Embryonic facial prominence (tissue), 1 donor: ENCODE measurements at regions not wholly inside any gene's neighbourhood (a gene's known extent, or its start where the extent isn't known, plus 50 kb on each side); places are given as distances from the start of the nearest gene placed in this dataset.

ENCODE experiments used
- DNase-seq: peaks from one replicate; pipeline ENCODE4 v3.0.0-alpha.2; 2016; ENCODE audit errors: extremely low spot score

- DNase-seq, result no peak
These were observed 535.2 kb downstream of the METTL4 start for GRCh38 chr18:2036086-2036485.

DNA sequence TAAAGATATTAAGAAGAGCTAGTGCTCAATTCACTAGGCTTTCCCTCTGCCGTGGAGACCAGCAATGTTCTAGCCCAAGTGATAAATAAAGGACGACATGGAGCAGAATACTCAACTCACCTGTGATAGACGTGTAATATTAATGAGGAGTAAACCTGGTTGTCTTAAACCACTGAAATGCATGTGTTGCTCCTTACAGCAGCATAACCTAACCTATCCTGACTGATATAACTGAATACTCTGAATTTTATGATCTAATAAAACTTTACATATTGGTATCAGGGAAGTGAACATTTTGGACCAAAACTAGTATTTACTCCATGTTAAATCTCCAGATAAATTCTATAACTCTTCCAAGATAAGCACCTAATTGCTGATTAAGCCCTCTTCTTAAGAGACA is 531.0 kb downstream of the METTL4 start:
- no peak for DNase-seq

- no peak for DNase-seq
These were observed 521.3 kb downstream of the METTL4 start for GRCh38 chr18:2049986-2050385.

GRCh38 chr18:2050702-2051201 is 520.6 kb downstream of the METTL4 start:
- no peak for DNase-seq

- DNase-seq, result no peak
These were observed 517.7 kb downstream of the METTL4 start for GRCh38 chr18:2053490-2054089.

GRCh38 chr18:2059336-2059735 is 512.0 kb downstream of the METTL4 start:
- no peak for DNase-seq

DNA sequence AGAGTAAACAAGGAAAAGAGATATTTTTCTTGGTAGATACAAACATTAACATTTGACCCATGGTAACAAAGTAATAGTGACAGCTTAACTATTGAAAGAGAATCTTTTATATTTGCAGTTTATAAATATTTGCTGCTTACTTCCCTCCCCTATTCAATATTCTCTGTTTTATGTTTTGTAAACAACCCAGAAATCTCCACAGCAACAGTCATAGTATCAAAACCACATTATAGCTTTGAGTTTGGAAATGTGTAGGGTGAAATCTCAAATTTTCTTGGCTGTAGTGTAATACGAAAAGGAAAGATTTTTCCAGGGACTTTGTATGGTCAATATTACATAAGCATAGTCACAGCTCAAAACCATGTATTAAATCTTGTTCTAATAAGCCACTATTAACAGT is 511.2 kb downstream of the METTL4 start:
- DNase-seq, result no peak

DNA sequence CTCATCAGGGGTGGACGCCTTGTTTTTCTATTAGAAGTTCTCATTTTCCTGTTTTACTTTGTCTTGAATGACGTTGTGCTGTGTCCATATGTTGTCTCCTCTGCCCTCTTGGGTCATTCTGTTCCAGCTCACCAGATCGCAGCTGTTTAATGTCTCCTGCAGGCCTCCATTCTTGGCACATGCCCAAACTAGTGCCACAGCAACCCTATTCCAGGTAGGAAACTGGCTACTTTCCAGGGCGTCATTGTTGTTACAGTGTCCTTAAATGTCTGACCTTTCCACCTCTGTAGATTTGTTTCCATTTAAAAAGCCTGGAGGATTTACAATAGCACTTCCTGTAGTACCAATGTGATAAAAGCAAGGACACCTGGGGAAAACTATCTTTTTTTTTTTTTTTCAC is 500.7 kb downstream of the METTL4 start:
- DNase-seq, result no peak

GRCh38 chr18:2075499-2075898 is 495.8 kb downstream of the METTL4 start:
- no peak for DNase-seq

DNA sequence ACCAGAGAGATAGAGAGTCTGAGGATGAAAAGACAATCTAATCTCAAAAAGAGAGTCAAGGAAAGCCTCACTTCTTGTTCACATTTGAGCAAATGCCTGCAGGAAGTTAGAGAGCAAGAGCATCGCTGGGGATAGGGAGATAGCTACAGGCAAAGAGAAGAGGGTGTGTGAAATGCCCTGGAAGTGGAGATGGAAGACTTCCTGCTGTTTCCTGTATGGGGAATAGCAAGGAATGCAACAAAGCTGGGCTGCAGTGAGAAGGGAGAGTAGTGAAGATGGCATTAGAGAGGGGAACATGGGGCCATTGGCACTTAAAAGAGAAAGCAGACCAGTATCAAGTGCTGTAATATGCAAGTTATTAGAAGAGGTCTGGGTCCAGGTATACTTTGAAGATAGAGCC is 488.6 kb downstream of the METTL4 start:
- no peak for DNase-seq

- DNase-seq, result no peak
These were observed 487.6 kb downstream of the METTL4 start for GRCh38 chr18:2083691-2084090.

- DNase-seq, result no peak
These were observed 484.9 kb downstream of the METTL4 start for GRCh38 chr18:2086439-2086838.

DNA sequence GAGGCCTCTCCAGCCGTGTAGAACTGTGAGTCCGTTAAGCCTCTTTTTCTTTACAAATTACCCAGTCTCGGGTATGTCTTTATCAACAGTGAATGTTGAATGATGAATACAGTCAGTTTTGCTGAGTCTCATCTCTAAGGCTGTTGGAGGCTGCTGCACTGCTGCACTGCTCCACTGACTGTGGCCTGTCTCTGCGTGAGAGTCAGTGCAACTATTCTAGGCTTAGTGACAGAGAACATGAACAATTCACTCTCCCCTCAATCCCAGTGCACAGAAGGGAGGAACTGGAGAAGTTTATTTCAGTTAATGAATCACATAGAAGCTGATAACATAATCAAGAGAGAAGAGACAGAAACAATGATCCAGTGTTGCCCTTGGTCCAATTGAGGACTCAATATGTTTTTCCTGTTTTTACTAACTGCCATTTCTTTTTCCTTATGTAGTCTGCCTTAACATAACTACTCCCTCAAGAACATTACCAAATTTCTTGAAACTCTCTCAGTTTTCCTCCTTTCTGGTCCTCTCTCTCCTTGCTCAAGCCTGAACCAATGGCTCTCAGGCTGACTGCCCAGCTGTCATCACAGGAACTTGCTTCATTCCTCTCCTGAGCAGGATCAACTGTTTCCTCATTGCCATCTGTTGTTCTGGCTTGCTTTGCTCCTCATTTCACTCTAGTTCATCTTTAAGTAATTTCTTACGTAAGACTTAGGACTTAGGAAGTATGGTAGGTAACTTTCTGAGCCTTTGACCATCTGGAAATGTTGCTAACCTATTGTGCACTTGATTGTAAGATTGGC is 483.2 kb downstream of the METTL4 start:
- DNase-seq, result no peak

DNA sequence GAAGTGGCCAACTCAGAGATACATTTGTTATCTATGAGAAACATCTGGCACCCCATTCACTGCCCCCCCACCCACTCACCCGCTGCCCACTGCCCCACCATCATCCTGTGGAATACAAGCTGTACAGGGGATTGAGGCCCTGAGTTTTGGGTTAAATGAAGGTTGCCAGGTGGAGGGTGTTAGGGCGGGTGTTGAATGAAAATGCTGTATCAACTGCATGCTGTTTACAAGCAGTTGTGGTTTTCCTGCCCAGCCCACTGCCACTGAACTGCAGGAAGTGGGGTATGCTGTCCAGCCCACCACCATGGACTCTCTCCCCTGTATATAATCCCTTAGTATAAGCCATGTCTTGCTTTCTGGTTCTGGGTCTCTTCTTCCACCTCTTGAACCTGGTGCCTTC is 481.9 kb downstream of the METTL4 start:
- DNase-seq, result no peak

DNA sequence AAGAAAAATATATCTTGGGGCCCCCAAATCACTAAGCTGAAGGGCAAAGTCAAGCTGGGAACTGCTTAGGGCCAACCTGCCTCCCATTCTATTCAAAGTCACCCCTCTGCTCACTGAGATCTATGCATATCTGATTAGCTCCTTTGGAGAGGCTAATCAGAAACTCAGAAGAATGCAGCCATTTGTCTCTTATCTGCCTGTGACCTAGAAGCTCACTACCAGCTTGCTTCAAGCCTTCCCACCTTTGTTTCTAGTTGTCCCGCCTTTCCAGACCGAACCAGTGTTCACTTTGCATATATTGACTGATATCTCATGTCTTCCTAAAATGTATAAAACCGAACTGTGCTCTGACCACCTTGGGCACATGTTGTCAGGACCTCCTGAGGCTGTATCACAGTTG is 479.4 kb downstream of the METTL4 start:
- DNase-seq, result no peak

DNA sequence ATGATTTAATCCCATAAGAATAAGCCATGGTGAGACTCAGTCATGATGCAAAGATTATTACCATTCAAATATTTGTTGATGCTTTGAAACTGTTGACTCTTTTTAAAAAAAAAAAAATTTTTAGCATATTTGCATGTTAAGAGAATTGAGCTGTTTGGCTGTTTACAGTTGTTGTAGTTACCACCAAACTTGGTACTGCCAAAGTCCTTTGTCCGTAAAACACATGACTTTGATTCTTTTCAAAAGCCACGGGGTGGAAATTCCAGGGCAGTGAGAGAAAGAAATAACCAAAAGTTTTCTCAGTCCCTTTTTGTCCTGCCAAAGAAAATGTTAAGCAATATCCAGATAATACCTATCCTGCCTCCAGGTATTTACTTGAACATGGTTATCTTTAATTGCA is 474.8 kb downstream of the METTL4 start:
- no peak for DNase-seq

DNA sequence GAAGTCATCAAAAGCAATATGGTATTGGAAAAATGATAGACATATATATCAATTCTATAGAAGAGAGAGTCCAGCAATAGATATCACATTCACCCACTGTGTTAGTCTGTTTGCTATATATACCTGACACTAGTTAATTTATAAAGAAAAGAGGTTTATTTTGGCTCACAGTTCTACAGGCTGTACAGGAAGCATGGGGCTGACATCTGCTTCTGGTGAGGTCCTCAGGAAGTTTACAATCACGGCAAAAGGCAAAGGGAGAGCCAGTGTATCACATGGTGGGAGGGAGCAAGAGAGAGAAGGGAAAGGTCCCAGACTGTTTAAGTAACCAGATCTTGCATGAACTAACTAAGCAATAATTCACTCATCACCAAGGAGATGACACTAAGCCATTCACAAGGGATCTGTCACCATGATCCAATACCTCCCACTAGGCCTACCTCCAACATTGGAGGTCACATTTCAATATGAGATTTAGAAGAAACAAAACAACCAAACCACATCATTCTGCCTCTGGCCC is 470.6 kb downstream of the METTL4 start:
- DNase-seq, result no peak

- no peak for DNase-seq
These were observed 469.3 kb downstream of the METTL4 start for GRCh38 chr18:2102022-2102421.

GRCh38 chr18:2103299-2103698 is 468.0 kb downstream of the METTL4 start:
- DNase-seq, result no peak

GRCh38 chr18:2104620-2105462 is 466.5 kb downstream of the METTL4 start:
- DNase-seq, result no peak

- DNase-seq, result no peak
These were observed 462.7 kb downstream of the METTL4 start for GRCh38 chr18:2108591-2108990.

- DNase-seq, result no peak
These were observed 459.8 kb downstream of the METTL4 start for GRCh38 chr18:2111456-2111855.
